GM12892 (cell line): ENCODE measurements at regions not wholly inside any gene's neighbourhood (a gene's known extent, or its start where the extent isn't known, plus 50 kb on each side); places are given as distances from the start of the nearest gene placed in this dataset.

Experiments used
- POLR2A ChIP-seq: IDR thresholded peaks from 2 replicates; pipeline ENCODE4 v1.6.1; 2011; ENCODE audit warnings: low read depth, low read length, control low read depth
- TAF1 ChIP-seq: IDR thresholded peaks from 2 replicates; pipeline ENCODE4 v1.6.1; 2011; ENCODE audit warnings: low read depth, mild to moderate bottlenecking, control low read depth, low read length, borderline replicate concordance

GRCh38 chr11:69354545-69354897 lies 60.6 kb downstream of the MYEOV start:
- TF ChIP-seq POLR2A (no peak), TAF1 (no peak)
